Tibial nerve (tissue), 4 donors: ENCODE measurements at regions not wholly inside any gene's neighbourhood (a gene's known extent, or its start where the extent isn't known, plus 50 kb on each side); places are given as distances from the start of the nearest gene placed in this dataset.

Experiments used
- DNase-seq, 2 donors: peaks; one replicate each; pipeline ENCODE4 v3.0.0-alpha.2; 2019; ENCODE audit warnings: low spot score in 2 of 2
- H3K27ac ChIP-seq, 4 donors: fragments of 200-600 bp; sonication (generic) in 3 of 4; one replicate each; pipeline ENCODE4 v1.5.1; 2017 to 2019; ENCODE audit warnings: mild to moderate bottlenecking in 1 of 4
- H3K27me3 ChIP-seq, 2 donors: fragments of 200-600 bp; sonication (generic) in 1 of 2; one replicate each; pipeline versions ENCODE4 v1.5.1 to v1.6.0; 2017 to 2019
- H3K36me3 ChIP-seq, 3 donors: fragments of 200-600 bp; sonication (generic); one replicate each; pipeline ENCODE4 v1.5.1; 2018 to 2019
- H3K4me1 ChIP-seq, 4 donors: fragments of 200-600 bp; sonication (generic) in 3 of 4; one replicate each; pipeline ENCODE4 v1.5.1; 2017 to 2019
- H3K4me3 ChIP-seq, 4 donors: fragments of 200-600 bp; sonication (generic) in 3 of 4; one replicate each; pipeline ENCODE4 v1.5.1; 2017 to 2019; ENCODE audit warnings: mild to moderate bottlenecking in 1 of 4, moderate library complexity in 1 of 4
- H3K9me3 ChIP-seq, 4 donors: fragments of 200-600 bp; sonication (generic) in 3 of 4; one replicate each; pipeline ENCODE4 v1.5.1; 2017 to 2019
- EP300 ChIP-seq, 2 donors: sonication (generic); formaldehyde crosslinking; IDR thresholded peaks; one replicate each; pipeline ENCODE4 v1.6.1; 2017; ENCODE audit warnings: antibody characterized with exemption in 2 of 2, mild to moderate bottlenecking in 1 of 2
- POLR2A ChIP-seq, 2 donors: fragments of 450-650 bp; IDR thresholded peaks; one replicate each; pipeline ENCODE4 v1.6.1; 2017; ENCODE audit warnings: antibody characterized with exemption in 2 of 2, mild to moderate bottlenecking in 2 of 2, moderate library complexity in 2 of 2
- WGBS, 2 donors: methylation state at CpG; one replicate each; pipeline ENCODE4 v1.1.5; 2018; 5-methylcytosine and 5-hydroxymethylcytosine counted together
- TF ChIP-seq, protein P1 (sequence below), 5 experiments: fragments of 200-600 bp in 3 of 5; fragments of 450-650 bp in 2 of 5; sonication (generic) in 3 of 5; IDR thresholded peaks; one replicate each; pipeline ENCODE4 v1.5.1; 2016 to 2019; ENCODE audit warnings: antibody characterized with exemption in 5 of 5, mild to moderate bottlenecking in 3 of 5, moderate library complexity in 2 of 5

DNA sequence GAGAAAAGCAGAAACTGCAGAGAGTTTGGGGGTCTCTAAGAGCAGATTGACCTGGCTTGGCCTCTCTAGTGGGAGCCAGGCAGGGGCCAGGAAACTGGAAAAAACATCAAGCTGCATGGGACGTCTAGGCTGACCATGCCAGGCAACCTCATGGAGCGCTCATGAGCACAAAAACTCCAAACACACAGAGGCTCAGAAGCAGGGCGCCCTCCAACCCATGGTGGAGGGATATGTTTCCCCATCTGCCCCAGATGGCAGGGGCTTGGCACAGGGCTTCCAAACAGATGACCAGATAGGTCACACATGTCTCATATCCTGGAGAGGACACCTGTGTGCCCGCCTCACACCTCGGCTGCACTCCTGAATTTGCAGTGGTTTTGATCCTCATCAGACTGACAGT lies 879.0 kb downstream of the UQCRFS1 start:
- TF ChIP-seq POLR2A (IDR thresholded peaks at IDR 0.05) (no peak), EP300 (IDR thresholded peaks at IDR 0.05) (no peak)
- TF ChIP-seq, protein P1, sequence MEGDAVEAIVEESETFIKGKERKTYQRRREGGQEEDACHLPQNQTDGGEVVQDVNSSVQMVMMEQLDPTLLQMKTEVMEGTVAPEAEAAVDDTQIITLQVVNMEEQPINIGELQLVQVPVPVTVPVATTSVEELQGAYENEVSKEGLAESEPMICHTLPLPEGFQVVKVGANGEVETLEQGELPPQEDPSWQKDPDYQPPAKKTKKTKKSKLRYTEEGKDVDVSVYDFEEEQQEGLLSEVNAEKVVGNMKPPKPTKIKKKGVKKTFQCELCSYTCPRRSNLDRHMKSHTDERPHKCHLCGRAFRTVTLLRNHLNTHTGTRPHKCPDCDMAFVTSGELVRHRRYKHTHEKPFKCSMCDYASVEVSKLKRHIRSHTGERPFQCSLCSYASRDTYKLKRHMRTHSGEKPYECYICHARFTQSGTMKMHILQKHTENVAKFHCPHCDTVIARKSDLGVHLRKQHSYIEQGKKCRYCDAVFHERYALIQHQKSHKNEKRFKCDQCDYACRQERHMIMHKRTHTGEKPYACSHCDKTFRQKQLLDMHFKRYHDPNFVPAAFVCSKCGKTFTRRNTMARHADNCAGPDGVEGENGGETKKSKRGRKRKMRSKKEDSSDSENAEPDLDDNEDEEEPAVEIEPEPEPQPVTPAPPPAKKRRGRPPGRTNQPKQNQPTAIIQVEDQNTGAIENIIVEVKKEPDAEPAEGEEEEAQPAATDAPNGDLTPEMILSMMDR (IDR thresholded peaks at IDR 0.05): no peak
- Histone ChIP-seq H3K36me3 (no peaks in the 10 kb centered on the region), H3K9me3 (peaks cover 0 to 14% (median 0%) of the 10 kb centered on the region in 4 donors), H3K4me1 (no peaks in the 10 kb centered on the region), H3K27me3 (no peaks in the 10 kb centered on the region), H3K4me3 (no peak overlapping the region), H3K27ac (no peak overlapping the region)
- 75 to 83% methylated on average over 5 of the region's 5 CpGs for WGBS, 2 donors
- DNase-seq: no peak

GRCh38 chr19:28332886-28333285 lies 880.1 kb downstream of the UQCRFS1 start:
- H3K27ac ChIP-seq: no peak overlapping the region
- 81 to 92% methylated on average over 2 of the region's 2 CpGs for whole genome bisulfite sequencing, 2 donors
- peaks cover 0 to 10% (median 0%) of the 10 kb centered on the region in 4 donors for H3K9me3 ChIP-seq
- TF ChIP-seq POLR2A (IDR thresholded peaks at IDR 0.05) (no peak), EP300 (IDR thresholded peaks at IDR 0.05) (no peak)
- TF ChIP-seq, protein P1 (IDR thresholded peaks at IDR 0.05): no peak
- no peaks in the 10 kb centered on the region for H3K36me3 ChIP-seq
- H3K4me1 ChIP-seq: no peaks in the 10 kb centered on the region
- no peaks in the 10 kb centered on the region for H3K27me3 ChIP-seq
- H3K4me3 ChIP-seq: no peak overlapping the region
- no peak for DNase-seq

DNA sequence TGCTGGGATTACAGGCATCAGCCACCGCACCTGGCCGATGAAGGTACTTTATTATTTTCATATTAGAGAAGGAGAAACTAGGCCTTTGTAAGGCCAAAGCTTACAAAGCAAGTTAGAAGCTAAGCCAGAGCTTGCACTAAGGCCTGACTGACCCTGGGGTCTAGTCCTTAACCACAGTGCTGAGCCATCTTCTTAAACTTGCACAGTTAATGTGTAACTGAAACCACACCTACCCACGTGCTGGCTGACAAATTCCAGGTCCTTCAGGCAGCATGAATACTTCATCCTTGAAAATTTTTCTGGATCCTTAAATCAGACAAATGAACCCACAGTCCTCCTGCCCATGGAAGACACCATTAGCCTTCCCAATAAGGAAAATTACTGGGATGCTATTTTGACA lies 880.6 kb downstream of the UQCRFS1 start:
- TF ChIP-seq POLR2A (IDR thresholded peaks at IDR 0.05): no peak
- TF ChIP-seq EP300 (IDR thresholded peaks at IDR 0.05): no peak
- TF ChIP-seq, protein P1 (IDR thresholded peaks at IDR 0.05): no peak
- WGBS, 2 donors: 79 to 80% methylated on average over 3 of the region's 3 CpGs
- Histone ChIP-seq H3K36me3 (no peaks in the 10 kb centered on the region), H3K4me1 (no peaks in the 10 kb centered on the region), H3K4me3 (no peak overlapping the region), H3K27me3 (no peaks in the 10 kb centered on the region), H3K9me3 (peaks cover 0 to 10% (median 0%) of the 10 kb centered on the region in 4 donors), H3K27ac (no peak overlapping the region)
- DNase-seq: no peak

DNA sequence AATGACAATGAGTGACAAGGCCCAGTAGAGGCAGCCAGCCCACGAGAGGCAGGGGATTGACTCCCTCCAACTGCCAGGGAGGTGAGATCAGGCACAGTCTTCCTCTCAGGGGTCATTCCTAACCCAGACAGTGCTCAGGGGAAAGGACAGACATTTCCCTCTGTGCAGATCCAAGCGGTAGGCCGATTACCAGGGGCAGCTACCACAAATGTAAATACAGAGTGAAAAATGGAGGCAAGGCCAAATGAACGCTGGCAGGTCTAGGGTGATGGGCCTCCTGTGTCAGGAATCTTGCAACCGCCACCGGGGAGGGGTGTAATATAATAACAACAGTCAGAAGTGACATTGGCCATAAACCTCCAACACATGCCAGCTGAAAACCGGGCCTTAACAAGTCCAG lies 881.4 kb downstream of the UQCRFS1 start:
- WGBS, 2 donors: 74 to 84% methylated on average over 7 of the region's 7 CpGs
- H3K4me1 ChIP-seq: no peaks in the 10 kb centered on the region
- no peaks in the 10 kb centered on the region for H3K36me3 ChIP-seq
- no peak for DNase-seq
- peaks cover 0 to 10% (median 0%) of the 10 kb centered on the region in 4 donors for H3K9me3 ChIP-seq
- TF ChIP-seq POLR2A (IDR thresholded peaks at IDR 0.05): no peak
- TF ChIP-seq, protein P1 (IDR thresholded peaks at IDR 0.05): no peak
- TF ChIP-seq EP300 (IDR thresholded peaks at IDR 0.05): no peak
- no peak overlapping the region for H3K4me3 ChIP-seq
- no peak overlapping the region for H3K27ac ChIP-seq
- H3K27me3 ChIP-seq: no peaks in the 10 kb centered on the region

DNA sequence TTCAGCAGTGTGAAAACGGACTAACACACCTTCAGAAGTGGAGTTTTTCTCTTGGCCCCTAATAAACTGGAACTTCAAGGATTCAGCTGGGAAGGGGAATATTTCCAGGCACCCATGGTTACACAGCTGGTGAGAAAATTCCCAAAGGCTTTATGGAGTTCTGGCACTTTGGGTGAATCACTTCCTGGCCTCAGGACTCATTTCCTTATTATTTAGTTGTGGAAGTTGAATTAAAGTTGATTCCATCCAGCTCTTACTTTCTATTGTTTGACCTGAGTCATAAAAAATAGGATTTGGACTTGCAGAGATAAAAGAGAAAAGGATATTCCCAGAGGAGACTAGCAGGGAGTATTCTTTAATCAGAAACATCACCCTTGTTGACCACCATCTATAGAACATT lies 882.1 kb downstream of the UQCRFS1 start:
- no peak for DNase-seq
- no peak overlapping the region for H3K4me3 ChIP-seq
- H3K27me3 ChIP-seq: no peaks in the 10 kb centered on the region
- WGBS, 2 donors: 56 to 61% methylated on average over 1 of the region's 1 CpG
- H3K4me1 ChIP-seq: no peaks in the 10 kb centered on the region
- H3K36me3 ChIP-seq: no peaks in the 10 kb centered on the region
- no peak for TF ChIP-seq EP300 (IDR thresholded peaks at IDR 0.05)
- TF ChIP-seq, protein P1 (IDR thresholded peaks at IDR 0.05): no peak
- TF ChIP-seq POLR2A (IDR thresholded peaks at IDR 0.05): no peak
- H3K27ac ChIP-seq: no peak overlapping the region
- peaks cover 0 to 10% (median 0%) of the 10 kb centered on the region in 4 donors for H3K9me3 ChIP-seq
